ENCODE measurements at regions not wholly inside any gene's neighbourhood (a gene's known extent, or its start where the extent isn't known, plus 50 kb on each side); places are given as distances from the start of the nearest gene placed in this dataset.

GRCh38 chr20:61061981-61062380, 190.1 kb upstream of the CDH4 start:
- TF ChIP-seq POLR2AphosphoS5 (IDR thresholded peaks at IDR 0.05), result no peak
- TF ChIP-seq EP300 (IDR thresholded peaks at IDR 0.05), result no peak
- no peak for TF ChIP-seq POLR2A (IDR thresholded peaks at IDR 0.05)
- TF ChIP-seq CTCF (IDR thresholded peaks at IDR 0.05), result no peak
- H3K9me3 ChIP-seq, result peaks cover 0 to 8% (median 2%) of the 10 kb centered on the region in 4 donors
- H3K27ac ChIP-seq, result no peak overlapping the region
- DNase-seq, result no peak
- peaks cover 0 to 9% (median 0%) of the 10 kb centered on the region in 3 donors for H3K27me3 ChIP-seq
- H3K4me1 ChIP-seq, result no peaks in the 10 kb centered on the region
- no peaks in the 10 kb centered on the region for H3K36me3 ChIP-seq
- WGBS, 5 donors, result 36 to 53% (median 50%) methylated on average over 6 of the region's 6 CpGs
- intact Hi-C loops (cut with DNase I; ENCODE audit: low total_unique reads), result no loop called here
- no peak overlapping the region for H3K4me3 ChIP-seq

DNA sequence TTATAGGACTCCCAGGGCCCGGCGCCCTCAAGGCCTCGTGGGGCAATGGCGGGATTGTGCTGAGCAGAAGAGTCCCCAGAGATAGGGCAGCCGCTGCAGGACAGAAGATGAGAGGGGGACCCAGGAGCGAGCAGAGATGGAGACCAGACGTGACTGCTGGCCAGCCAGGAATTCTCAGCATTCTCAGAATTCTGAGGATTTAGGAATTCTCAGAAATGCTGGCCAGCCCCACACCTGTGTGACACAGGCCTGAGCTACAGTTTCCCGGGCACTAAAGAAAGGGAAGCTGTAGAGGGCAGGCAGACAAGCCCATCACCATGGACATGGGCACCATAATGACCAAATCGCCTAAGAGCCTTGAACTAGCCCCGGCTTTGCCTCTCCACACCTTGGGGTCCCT, 186.2 kb upstream of the CDH4 start:
- Histone ChIP-seq H3K4me1 (no peaks in the 10 kb centered on the region), H3K27ac (no peak overlapping the region), H3K4me3 (no peak overlapping the region), H3K36me3 (no peaks in the 10 kb centered on the region), H3K9me3 (peaks cover 0 to 10% (median 3%) of the 10 kb centered on the region in 4 donors), H3K27me3 (peaks cover 0 to 5% (median 0%) of the 10 kb centered on the region in 3 donors)
- no peak for TF ChIP-seq EP300 (IDR thresholded peaks at IDR 0.05)
- no peak for TF ChIP-seq POLR2A (IDR thresholded peaks at IDR 0.05)
- TF ChIP-seq CTCF (IDR thresholded peaks at IDR 0.05), result no peak
- no peak for TF ChIP-seq POLR2AphosphoS5 (IDR thresholded peaks at IDR 0.05)
- 67 to 80% (median 70%) methylated on average over 10 of the region's 10 CpGs for WGBS, 5 donors
- DNase-seq, result no peak
- intact Hi-C loops (cut with DNase I; ENCODE audit: low total_unique reads), result no loop called here

GRCh38 chr20:61066526-61066925, 185.5 kb upstream of the CDH4 start:
- Histone ChIP-seq H3K27me3 (peaks cover 0 to 5% (median 0%) of the 10 kb centered on the region in 3 donors), H3K27ac (no peak overlapping the region)
- WGBS, 5 donors, result 82 to 92% (median 90%) methylated on average over 11 to 13 of the region's 13 CpGs

GRCh38 chr20:61067221-61067620, 184.8 kb upstream of the CDH4 start:
- Histone ChIP-seq H3K36me3 (no peaks in the 10 kb centered on the region), H3K4me3 (no peak overlapping the region), H3K27me3 (peaks cover 0 to 5% (median 0%) of the 10 kb centered on the region in 3 donors), H3K9me3 (peaks cover 0 to 7% (median 0%) of the 10 kb centered on the region in 4 donors), H3K27ac (no peak overlapping the region), H3K4me1 (no peaks in the 10 kb centered on the region)
- WGBS, 5 donors, result 74 to 80% (median 76%) methylated on average over 9 of the region's 9 CpGs
- no peak for DNase-seq
- TF ChIP-seq EP300 (IDR thresholded peaks at IDR 0.05), result no peak
- no peak for TF ChIP-seq POLR2AphosphoS5 (IDR thresholded peaks at IDR 0.05)
- TF ChIP-seq CTCF (IDR thresholded peaks at IDR 0.05), result no peak
- no peak for TF ChIP-seq POLR2A (IDR thresholded peaks at IDR 0.05)
- intact Hi-C loops (cut with DNase I; ENCODE audit: low total_unique reads), result no loop called here

More at GRCh38 chr20:61066526-61066925, 185.5 kb upstream of the CDH4 start:
- Histone ChIP-seq H3K4me1 (no peaks in the 10 kb centered on the region), H3K9me3 (peaks cover 0 to 10% (median 0%) of the 10 kb centered on the region in 4 donors), H3K4me3 (no peak overlapping the region), H3K36me3 (no peaks in the 10 kb centered on the region)
- TF ChIP-seq EP300 (IDR thresholded peaks at IDR 0.05) (no peak), POLR2AphosphoS5 (IDR thresholded peaks at IDR 0.05) (no peak), POLR2A (IDR thresholded peaks at IDR 0.05) (no peak), CTCF (IDR thresholded peaks at IDR 0.05) (no peak)
- intact Hi-C loops (cut with DNase I; ENCODE audit: low total_unique reads), result no loop called here
- DNase-seq, result no peak

Data from stomach (tissue), 8 donors.